ENCODE measurements at regions not wholly inside any gene's neighbourhood (a gene's known extent, or its start where the extent isn't known, plus 50 kb on each side); places are given as distances from the start of the nearest gene placed in this dataset.

DNA sequence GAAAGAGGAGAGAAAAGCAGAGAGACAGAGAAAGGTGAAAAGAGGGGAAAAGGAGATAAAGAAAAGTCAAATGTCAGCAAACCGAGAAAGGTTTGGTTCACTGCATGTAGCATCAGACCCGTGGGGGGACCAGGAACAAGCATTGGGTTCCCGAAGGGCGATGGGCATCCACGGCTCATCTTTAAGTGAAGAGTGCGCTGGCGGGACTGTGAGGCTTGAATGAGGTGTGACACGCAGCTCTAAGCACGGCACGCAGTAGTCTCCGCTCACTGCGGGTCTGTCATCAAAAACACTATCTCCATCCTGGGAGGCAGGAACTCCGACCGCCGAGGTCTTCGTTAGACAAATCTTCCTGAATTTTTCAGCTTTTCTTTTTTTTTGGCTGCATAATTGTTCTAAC is 173.4 kb upstream of the PFKP start:
- no peak for TF ChIP-seq SP1 (IDR thresholded peaks at IDR 0.05)
- TF ChIP-seq FOXM1 (IDR thresholded peaks at IDR 0.05; ENCODE audit: borderline replicate concordance): no peak
